Activated CD4-positive, alpha-beta T cell treated with anti-CD3 and anti-CD28 coated beads, Interleukin-2, Interleukin-6, amounts not matched to agents 100 ng/mL and 50 ng/mL, durations not matched to agents 16 hours and 8 hours (primary cell): ENCODE measurements at regions not wholly inside any gene's neighbourhood (a gene's known extent, or its start where the extent isn't known, plus 50 kb on each side); places are given as distances from the start of the nearest gene placed in this dataset.
"Not testable (repeated sequence)": the region's sequence is repeated elsewhere in the genome, so short reads cannot be mapped to it uniquely, and the experiment has no call there.

Source experiments
- DNase-seq: peaks from one replicate; pipeline ENCODE4 v3.0.0-alpha.2; 2020

DNA sequence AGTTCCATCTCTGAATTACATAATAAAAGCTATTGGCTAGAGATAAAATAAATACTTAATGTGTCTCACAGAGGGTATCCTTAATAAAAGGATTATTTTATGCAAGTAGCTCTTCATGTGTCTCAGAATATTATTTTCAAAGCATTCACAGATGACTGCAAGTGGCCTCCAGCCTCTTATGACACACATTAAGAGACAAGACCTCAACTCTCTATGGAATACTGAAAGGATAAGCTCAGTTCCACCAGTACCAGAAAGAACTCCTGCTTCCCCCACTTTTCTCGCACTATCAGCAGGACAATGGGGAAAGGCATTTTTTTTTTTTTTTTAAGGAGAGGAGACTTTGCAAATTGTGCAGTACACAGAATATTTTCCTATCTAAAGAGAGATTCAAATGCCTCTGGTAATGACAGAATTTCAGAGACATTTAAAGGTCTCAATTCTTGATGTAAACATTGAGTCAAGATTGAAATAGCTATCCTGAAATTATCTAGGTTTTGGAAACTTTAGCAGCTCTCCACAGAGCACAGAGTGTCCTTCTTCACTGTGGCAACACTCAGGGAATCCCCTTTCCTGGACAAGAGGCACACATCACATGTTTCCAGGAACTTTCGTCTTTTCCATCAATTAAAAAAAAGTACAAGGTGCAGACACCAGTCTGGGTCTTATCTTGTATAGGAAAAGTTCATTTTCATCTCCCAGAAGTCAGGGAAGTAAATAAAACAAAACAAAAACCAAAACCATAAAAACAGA lies 122.0 kb upstream of the ANK3 start:
- no peak for DNase-seq

DNA sequence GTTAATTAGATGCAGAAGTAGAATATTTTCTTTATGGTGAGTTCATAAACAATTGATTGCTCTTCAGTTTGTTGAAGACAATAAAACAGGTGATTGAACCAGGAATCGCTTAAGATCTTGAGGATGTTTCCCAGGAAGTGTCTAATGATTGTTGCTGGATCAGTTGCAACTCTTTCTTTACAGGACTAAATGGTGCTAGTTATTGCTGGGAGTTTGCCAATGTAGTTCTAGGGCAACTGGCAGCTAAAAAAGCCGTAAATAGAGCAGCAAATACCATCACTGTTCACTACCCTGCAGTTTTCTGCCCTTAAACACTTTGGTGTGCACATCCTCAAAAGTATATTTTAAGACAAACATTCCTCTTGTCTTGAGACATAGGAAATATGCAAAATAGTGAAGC lies 119.2 kb upstream of the ANK3 start:
- no peak for DNase-seq

DNA sequence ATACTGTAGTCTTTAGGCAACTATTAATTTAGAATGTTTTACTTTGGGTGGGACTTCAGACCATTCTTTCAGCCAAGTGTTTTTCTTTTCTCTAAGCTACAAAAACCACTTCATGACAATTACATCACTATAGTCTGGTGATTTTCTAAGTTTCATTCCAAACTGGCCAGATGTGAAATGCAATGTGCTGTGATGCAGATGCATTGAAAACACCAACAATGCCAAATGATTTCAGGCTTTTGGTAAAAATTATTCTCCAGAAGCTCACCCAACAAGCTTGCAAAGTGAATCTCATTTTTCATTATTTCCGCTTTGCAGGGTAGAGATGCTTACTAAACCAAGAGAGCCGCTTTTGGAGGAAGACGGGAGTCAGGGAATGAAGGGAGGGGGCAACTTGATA lies 118.4 kb upstream of the ANK3 start:
- no peak for DNase-seq

DNA sequence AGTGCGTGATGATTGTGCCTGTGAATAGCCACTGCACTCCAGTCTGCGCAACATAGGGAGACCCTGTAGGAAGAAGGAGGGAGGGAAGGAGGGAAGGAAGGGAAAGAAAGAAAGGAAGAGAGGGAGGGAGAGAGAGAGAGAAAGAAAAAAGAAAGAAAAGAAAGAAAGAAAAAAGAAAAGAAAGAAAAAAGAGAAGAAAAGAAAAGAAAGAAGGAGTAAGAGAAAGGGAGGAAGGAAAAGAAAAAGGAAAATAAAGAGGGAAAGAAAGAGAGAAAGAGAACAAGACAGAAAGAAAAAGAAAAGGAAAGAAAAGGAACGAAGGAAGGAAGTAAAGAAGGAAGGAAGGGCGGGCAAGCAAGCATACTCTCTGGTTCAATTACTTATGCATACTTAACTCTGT lies 112.9 kb upstream of the ANK3 start:
- DNase-seq = no peak

DNA sequence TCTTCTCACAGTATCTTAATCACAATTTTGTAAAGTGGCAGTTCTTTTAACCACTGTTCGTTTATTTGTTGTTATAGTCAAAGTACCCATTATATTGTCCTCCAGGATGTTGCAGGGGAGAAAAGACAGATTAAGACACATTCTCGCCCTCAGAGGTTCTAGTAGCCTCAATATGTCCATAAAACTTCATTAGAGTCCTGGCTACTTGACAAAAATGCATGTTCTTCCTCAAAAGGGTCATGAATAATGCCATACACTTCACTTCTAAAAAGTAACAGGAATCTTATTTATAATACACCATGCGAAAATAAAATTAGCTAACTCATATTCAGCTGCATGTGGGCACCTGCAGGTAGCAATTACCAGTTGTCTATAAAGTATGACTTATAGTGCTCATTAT lies 109.3 kb upstream of the ANK3 start:
- DNase-seq = no peak

DNA sequence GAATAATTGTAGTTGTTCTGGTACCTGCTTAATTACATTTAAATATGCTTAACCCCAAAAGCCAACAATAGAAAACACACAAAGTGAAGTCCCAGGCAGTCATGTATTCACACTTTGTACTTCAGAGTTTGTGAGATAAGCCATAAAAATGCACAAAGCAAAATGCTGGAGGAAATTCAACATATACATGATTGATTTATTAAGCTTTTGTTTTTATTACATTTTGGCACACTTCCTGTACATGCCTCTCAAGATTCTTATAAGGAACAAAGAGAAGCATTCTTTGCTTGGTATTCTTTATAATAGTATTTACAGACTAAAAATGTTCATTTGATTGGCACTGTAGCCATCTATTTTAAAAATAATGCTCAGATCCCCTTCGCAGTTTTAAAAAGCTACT lies 107.7 kb upstream of the ANK3 start:
- DNase-seq = no peak

DNA sequence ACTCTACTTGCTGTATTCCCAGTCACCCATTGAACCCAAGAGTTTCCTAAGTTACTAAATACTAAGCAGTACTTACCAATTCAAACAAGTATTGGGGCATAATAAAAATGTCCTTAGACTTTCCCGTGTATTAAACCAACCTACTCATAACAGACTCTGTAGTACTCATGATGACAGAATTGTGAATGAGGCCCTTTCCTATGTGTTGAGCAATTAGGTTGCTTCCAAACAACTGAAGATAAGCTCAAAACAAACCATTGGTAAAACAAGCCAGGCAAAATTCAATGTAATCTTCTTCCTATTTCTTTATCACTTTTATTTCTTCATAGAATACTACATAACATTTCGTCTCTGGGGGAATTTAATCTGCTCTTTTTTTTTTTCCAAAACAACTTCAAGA lies 106.5 kb upstream of the ANK3 start:
- DNase-seq = no peak

DNA sequence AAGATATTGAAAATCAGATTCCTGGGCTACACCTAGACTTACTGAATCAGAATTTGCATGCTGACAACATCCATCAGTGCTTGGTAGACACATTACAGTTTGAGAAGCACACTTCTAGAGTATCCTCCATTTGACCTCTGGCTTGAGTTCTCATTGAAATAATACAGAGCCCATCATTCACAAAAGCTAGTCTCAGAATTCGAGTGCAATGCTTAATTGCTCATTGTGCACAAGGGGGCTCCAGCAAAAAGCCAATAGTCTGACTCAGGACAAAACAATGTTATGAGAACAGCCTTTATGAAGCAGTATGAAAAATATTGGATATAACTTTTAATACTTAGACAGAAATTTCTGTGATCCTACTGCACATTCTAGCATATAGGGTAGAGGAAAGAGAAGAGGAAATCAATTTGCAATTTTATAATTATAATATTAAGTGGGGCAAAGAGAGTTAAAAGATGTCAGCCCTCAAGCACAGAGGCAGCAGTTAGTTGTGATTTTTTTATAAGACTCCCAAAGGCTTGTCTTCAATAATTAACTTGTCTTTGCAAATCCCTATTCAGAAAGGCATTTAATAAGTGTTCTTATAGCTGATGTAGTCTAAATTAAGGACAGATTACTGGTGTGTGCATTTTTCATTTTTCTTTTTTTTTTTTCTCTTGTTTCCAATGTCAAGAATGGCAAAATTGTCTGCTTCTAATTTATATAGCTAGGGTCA lies 105.8 kb upstream of the ANK3 start:
- DNase-seq = no peak

DNA sequence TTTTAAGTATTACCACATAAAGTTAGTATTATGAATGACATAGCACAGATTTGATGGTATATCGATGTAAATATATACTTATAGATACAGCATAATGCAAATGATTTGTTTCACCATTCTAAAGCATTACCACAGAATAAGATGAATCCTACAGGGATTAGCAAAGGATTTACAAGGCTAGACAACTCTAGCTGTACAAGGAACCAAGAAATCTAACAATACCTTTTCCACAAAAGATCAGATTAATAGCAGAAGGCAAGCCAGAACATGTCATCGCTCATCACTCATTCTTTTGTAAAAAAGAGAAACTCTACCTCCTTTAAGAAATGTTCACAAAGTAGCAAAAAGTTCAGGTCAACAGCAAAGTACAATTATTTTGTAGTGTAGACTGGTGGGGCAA lies 105.1 kb upstream of the ANK3 start:
- DNase-seq = no peak

DNA sequence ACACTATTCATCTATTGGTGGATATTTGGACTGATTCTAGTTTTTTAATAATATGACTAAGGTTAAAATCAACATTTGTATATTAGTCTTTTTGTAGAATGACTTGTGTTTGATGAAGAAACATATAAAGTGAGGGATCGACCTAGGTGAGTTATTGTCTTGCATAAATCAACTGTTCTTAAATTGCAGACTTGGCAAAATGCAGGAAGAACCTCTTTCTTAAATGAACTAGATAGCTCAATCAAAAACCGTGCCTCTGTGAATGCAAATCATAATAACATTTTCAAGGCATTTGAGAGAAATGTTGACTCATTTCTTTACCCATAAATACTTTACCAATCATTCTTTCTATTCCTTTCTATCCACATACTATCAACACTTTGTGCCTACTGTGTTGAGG lies 101.5 kb upstream of the ANK3 start:
- DNase-seq = no peak

DNA sequence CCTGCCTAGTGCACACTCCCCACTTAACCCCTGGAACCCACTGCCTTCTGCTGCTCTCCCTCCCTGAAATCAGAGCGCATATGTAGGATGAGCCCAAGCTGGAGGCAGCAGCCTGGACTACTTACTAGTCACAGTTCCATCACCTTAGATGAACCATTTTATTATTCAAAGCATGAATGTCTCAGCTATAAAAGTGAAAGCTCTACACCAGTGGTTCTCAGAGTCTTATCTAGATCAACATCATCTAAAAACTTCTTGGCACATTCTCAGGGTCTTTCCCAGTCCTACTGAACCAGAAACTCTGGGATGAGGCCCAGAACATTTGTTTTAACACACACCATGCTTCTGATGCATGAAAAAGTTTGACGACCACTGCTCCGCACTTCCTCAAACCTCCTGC lies 100.3 kb upstream of the ANK3 start:
- DNase-seq = no peak

DNA sequence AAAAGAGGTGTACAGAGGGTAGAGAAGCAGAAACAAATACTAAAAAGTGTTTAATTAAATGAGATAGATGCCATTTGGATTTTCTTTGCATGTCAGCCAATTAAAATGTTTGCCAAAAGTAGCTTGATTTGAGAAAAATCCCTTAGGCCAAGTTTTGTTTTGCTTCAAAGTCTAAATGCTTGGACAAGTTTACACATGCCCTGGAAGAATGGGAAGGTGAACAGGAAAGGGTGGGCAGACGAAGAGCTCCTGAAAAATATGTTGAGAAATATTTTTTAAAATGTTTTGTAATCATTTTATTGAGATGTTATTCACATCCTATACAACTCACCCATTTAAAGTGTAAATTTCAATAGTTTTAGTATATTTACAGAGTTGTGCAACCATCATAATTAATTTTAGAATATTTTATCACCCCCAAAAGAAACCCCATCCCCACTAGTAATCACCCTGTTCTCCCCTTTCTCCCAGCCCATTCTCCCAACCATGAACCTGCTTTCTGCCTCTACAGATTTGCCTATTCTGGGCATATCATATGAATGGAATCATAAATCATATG lies 98.5 kb upstream of the ANK3 start:
- DNase-seq = no peak

DNA sequence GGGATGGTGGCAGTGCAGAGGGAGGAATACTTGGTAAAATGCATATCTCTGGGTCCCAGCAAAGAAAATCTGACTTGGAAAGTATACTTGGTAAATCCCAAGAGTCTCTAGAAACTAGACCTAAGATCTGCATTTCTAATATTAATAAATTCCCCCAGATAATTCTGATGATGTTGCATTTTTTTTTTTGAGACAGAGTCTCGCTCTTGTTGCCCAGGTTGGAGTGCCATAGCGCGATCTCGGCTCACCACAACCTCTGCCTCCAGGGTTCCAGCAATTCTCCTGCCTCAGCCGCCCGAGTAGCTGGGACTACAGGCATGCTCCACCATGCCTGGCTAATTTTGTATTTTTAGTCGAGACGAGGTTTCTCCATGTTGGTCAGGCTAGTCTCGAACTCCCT lies 97.9 kb upstream of the ANK3 start:
- DNase-seq = no peak

DNA sequence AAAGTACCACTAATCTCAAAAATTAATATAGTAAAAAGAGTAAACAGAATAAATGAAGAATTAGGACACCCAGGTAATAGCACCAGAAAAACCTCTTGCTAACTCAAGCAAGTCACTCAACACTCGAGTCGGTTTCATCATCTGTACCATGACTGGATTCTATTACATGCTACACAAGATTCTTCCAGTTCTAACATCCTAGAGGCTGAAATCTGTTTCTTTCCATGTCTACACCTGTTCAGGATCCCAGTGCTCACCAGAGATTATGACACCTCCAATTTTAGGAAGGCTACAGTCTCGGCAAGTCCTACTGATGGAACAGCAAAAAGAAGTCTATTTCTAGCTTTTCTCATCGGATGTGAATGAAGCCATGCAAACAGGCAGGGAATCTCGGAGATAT lies 95.3 kb upstream of the ANK3 start:
- no peak for DNase-seq

DNA sequence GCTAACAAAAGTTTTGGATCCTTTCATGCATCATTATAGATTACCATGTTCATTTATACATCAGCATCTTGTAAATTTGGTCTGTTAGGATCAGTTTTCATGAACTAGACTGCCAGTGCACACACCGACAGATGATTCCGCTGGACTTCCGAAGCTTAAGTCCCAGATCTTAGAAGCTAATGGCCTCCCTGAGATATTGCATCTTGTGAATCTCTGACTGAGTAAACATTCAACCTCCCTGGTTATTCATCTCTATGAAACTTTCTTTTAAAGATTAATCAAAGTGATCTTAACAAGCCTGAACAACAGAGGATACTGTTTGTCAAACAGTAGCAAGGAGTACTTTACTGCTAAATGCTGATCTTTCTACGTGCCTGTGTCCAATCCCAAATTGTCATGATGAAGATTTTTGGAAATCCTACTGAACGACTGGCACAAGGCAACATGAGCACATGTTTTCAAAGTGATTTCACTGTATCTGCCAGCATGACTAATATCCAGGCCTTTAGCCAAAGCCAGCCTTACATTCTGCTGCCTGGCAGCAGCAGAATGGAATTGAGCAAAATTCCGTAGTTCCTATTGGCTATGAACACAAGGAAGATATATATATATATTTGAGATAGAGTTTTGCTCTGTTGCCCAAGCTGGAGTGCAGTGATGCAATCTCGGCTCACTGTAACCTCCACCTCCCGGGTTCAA lies 91.3 kb upstream of the ANK3 start:
- no peak for DNase-seq

DNA sequence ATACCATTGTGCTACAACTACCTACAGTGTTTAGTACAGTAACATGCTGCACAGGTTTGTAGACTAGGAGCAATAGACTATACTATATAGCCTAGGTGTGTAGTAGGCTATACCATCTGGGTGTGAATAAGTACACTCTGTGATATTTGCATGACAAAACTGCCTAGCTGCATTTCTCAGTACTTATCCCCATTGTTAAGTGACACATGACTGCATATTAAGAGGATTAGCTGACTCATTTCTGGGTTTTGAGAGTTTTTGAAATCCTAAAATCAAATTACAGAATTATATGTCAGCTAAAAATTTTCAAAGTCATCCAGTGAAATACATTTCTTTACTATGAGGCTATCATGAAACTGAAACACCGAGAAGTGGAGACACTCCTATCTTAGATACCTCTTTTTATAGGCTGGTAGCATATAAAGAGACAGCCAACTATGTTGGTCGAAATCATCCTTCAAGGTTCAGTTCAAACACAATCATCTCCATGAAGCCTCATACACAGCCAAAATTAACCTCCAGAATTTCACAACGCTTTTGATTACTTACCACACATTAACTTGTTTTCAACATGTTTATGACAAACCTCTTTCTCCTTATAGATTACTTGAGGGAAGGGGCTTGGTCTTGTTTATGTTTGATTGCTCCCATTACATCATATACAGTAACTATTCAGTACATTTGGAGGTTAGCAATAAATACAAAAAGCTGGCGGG lies 89.8 kb upstream of the ANK3 start:
- peak; percentile 55 for DNase-seq

DNA sequence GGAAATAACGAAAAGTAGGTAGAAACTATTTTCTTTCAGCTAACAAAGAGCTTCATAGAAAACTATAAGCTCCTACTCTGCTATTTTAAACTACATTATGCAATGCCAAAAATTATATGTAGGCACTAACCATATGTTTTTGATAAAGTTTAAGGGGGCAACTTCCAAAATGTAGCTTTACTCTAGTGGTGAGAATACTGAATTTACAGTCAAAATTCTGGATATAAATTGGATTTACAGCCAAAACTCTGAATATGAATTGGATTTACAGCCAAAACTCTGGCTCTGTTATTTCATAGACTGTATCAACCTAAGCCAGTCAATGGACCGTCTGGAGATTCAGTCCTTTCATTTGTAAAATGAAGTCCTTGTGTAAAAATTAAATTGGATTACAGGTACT lies 86.8 kb upstream of the ANK3 start:
- no peak for DNase-seq

DNA sequence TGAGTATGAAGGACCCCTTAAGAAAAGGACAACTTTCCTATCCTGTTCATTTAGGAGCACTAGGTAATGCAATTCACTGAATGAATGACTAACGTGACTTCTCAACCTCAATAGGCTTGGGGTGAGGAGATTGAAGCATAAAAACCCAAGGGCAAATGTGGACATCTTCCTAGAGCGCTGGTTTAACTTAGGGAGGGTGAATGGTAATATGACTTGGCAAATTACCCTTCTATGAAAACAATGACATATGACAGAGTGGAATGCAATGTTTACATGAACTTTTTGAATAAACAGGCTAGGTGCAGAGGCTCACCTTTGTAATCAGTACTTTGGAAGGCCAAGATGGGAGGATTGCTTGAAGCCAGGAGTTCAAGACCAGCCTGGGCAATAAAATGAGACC lies 83.9 kb upstream of the ANK3 start:
- no peak for DNase-seq

DNA sequence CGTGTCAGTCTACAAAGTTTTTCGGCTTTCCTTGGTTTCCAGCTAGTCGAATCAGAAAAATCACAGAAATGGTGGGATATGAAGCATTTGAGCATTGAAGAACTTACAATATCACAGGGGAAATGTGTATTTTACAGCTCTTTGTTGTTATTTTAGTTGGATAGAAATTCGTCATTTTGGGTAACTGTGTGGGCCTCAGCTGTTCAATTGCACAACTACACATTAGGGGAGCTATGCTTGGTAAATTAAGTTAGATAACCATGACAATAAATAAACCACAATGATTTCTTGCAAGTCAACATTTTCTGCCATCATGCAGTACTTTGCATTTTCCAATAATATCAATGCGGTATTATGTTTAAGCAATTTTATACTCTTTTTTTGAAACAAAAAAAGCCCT lies 80.4 kb upstream of the ANK3 start:
- DNase-seq = no peak

DNA sequence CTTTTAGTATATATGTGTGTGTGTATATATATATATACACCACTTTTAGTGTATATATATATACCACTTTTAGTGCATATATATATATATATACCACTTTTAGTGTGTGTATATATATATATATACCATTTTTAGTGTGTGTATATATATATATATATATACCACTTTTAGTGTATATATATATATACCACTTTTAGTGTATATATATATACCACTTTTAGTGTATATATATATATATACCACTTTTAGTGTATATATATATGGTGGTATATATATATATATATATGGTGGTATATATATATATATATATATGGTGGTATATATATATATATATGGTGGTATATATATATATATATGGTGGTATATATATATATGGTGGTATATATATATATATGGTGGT lies 79.5 kb upstream of the ANK3 start:
- DNase-seq = not testable (repeated sequence)

DNA sequence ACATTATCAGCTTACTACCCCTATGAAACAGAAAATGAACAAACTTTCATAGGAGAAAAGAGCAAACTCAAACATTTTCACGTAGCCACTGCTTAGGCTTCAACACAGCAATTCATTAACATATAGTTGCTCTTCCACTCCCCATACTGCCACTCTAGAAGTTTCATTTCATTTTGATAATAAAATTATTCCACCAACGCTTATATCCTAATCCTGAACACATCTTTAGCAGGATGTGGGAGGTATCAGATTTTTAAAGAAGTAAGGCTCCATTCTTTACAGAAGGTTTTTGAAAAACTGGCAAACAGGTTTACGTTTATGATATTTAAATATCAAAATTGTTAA lies 77.5 kb upstream of the ANK3 start:
- DNase-seq = no peak

DNA sequence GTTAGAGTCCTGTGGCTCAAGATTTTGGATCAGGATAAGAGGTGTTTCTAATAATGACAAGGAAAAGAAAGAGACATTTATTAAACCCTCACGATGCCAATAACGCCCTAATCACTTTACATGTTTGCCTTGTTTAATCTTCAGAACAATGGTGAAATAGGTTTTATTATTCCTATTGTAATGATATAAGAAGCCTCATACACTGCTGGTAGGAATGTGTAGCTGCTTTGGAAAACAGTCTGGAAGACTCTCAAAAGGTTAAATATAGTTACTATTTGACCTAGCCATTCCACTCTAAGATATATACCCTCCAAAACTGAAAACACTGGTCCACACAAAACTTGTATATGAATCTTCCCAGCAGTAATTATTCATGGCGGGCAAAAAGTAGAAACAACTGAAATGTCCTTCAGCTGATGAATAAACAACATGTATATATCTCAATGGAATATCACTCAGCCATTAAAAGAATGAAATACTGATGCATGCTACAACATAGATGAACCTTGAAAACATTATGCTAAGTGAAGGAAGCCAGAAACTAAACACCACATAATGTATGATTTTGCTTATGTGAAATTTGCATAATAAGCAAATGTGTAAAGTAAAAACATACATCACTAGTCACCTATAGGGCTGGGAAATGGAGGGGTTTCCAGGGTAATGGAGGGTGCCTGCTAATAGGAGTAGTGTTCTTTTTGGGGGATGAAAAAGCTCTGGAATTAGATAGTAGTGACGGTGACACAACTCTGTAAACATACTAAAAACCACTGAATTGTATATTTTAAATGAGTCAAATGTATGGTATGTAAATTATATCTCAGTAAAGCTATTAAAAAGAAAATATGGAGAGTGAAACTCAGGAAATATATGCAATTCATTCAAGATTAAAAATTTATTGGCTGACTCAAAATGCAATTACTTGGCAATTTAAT lies 76.9 kb upstream of the ANK3 start:
- DNase-seq = no peak
